ENCODE measurements at regions not wholly inside any gene's neighbourhood (a gene's known extent, or its start where the extent isn't known, plus 50 kb on each side); places are given as distances from the start of the nearest gene placed in this dataset.
A peak's percentile ranks its signal among the peaks of the same experiment; 100 is the strongest.
"Not testable (repeated sequence)": the region's sequence is repeated elsewhere in the genome, so short reads cannot be mapped to it uniquely, and the experiment has no call there.

GRCh38 chr18:15028037-15028436 is 280.1 kb downstream of the ANKRD30B start:
- not testable (repeated sequence) for H3K27me3 ChIP-seq (replicated peaks; ENCODE audit: insufficient read depth); H3K4me3 ChIP-seq; ATAC-seq (ENCODE audit: insufficient number of reproducible peaks, low FRiP score, low read depth); H3K9me3 ChIP-seq; H3K36me3 ChIP-seq; H3K4me1 ChIP-seq (ENCODE audit: control insufficient read depth in 1 of 2, low read depth in 2 of 2); H3K27ac ChIP-seq; DNase-seq (ENCODE audit: low spot score)
- TF ChIP-seq, protein P1, sequence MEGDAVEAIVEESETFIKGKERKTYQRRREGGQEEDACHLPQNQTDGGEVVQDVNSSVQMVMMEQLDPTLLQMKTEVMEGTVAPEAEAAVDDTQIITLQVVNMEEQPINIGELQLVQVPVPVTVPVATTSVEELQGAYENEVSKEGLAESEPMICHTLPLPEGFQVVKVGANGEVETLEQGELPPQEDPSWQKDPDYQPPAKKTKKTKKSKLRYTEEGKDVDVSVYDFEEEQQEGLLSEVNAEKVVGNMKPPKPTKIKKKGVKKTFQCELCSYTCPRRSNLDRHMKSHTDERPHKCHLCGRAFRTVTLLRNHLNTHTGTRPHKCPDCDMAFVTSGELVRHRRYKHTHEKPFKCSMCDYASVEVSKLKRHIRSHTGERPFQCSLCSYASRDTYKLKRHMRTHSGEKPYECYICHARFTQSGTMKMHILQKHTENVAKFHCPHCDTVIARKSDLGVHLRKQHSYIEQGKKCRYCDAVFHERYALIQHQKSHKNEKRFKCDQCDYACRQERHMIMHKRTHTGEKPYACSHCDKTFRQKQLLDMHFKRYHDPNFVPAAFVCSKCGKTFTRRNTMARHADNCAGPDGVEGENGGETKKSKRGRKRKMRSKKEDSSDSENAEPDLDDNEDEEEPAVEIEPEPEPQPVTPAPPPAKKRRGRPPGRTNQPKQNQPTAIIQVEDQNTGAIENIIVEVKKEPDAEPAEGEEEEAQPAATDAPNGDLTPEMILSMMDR (IDR thresholded peaks at IDR 0.05): peak; percentile 21

DNA sequence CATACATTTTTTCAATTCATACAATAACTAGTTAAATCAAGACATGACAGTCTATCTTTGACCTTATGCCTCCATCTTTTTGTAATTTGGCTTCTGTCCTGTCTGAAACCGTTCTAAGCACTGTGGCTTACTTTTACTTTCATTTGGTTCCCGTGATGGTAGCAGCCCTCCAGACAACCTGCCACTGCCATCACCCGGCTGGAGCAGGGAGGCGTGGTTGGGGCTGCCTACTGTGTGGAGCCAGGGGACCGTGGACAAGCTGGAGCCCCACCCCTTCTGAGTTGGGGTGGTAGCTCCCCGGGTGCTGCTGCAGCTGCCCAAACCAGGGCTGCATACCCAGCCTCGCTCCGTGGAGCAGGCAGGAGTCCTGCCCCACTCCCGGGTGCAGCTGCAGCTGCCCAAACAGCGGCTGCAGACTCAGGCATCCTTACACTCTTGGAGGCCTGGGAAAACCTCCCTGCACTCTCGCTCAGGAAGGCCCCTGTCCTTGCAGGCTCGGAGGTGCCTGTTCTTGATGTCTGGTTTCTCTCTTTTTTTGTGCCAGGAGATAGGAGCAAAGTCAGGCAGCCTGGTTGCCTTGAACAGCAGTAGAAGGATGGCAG is 312.4 kb downstream of the ANKRD30B start:
- not testable (repeated sequence) for H3K9me3 ChIP-seq; ATAC-seq (ENCODE audit: insufficient number of reproducible peaks, low FRiP score, low read depth); H3K36me3 ChIP-seq; H3K27me3 ChIP-seq (replicated peaks; ENCODE audit: insufficient read depth); DNase-seq (ENCODE audit: low spot score); H3K27ac ChIP-seq; H3K4me3 ChIP-seq; H3K4me1 ChIP-seq (ENCODE audit: control insufficient read depth in 1 of 2, low read depth in 2 of 2)

GRCh38 chr18:15061289-15061896 is 313.4 kb downstream of the ANKRD30B start:
- H3K4me1 ChIP-seq (ENCODE audit: control insufficient read depth in 1 of 2, low read depth in 2 of 2); H3K27ac ChIP-seq; DNase-seq (ENCODE audit: low spot score); H3K9me3 ChIP-seq; H3K4me3 ChIP-seq; ATAC-seq (ENCODE audit: insufficient number of reproducible peaks, low FRiP score, low read depth); H3K27me3 ChIP-seq (replicated peaks; ENCODE audit: insufficient read depth); H3K36me3 ChIP-seq: not testable (repeated sequence)

GRCh38 chr18:15066434-15066833 is 318.5 kb downstream of the ANKRD30B start:
- not testable (repeated sequence) for H3K27ac ChIP-seq; DNase-seq (ENCODE audit: low spot score); H3K27me3 ChIP-seq (replicated peaks; ENCODE audit: insufficient read depth); H3K4me3 ChIP-seq; ATAC-seq (ENCODE audit: insufficient number of reproducible peaks, low FRiP score, low read depth); H3K9me3 ChIP-seq; H3K36me3 ChIP-seq; H3K4me1 ChIP-seq (ENCODE audit: control insufficient read depth in 1 of 2, low read depth in 2 of 2)

DNA sequence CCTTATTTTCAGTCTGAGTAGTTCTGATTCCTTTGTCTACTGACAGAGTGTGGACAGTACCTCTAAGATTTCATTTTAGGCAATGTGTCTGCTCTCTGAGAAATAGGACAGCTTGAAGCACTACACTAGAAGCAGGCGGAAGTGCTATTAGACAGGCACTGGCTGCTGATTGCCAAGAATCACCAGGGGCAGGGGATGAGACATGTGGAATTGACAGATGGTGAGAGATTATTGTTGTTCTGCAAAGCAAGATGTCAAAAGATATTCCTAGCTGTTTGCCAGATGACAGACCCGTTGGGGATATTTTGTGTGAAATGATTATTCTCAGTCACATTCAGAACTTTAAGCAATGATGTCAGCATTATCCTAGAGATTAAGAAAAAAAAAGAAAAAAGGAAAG is 323.3 kb downstream of the ANKRD30B start:
- DNase-seq (ENCODE audit: low spot score); H3K36me3 ChIP-seq; H3K4me3 ChIP-seq; H3K27me3 ChIP-seq (replicated peaks; ENCODE audit: insufficient read depth); H3K4me1 ChIP-seq (ENCODE audit: control insufficient read depth in 1 of 2, low read depth in 2 of 2); H3K9me3 ChIP-seq; H3K27ac ChIP-seq; ATAC-seq (ENCODE audit: insufficient number of reproducible peaks, low FRiP score, low read depth): not testable (repeated sequence)

All from thoracic aorta (tissue), 2 donors.